Neuron (in vitro differentiated cells): ENCODE measurements at regions not wholly inside any gene's neighbourhood (a gene's known extent, or its start where the extent isn't known, plus 50 kb on each side); places are given as distances from the start of the nearest gene placed in this dataset.
"Not testable (repeated sequence)": the region's sequence is repeated elsewhere in the genome, so short reads cannot be mapped to it uniquely, and the experiment has no call there.

Source experiments
- H2AFZ ChIP-seq: one replicate; pipeline ENCODE4 v1.6.1; 2013; ENCODE audit warnings: low read depth, mild to moderate bottlenecking, inconsistent platforms, low read length, moderate library complexity
- H3K27me3 ChIP-seq: one replicate; pipeline ENCODE4 v1.6.1; 2013; ENCODE audit warnings: low read length; ENCODE audit not compliant: insufficient read depth
- H3K36me3 ChIP-seq: one replicate; pipeline ENCODE4 v1.6.1; 2013; ENCODE audit warnings: low read length; ENCODE audit not compliant: insufficient read depth
- H3K4me1 ChIP-seq: one replicate; pipeline ENCODE4 v1.6.1; 2013; ENCODE audit warnings: low read length; ENCODE audit not compliant: insufficient read depth
- H3K4me3 ChIP-seq: 2 replicates; pipeline ENCODE4 v1.5.1; 2013; ENCODE audit warnings: mild to moderate bottlenecking, low read length, moderate library complexity
- H3K9me3 ChIP-seq: one replicate; pipeline ENCODE4 v1.6.1; 2013; ENCODE audit warnings: low read length

DNA sequence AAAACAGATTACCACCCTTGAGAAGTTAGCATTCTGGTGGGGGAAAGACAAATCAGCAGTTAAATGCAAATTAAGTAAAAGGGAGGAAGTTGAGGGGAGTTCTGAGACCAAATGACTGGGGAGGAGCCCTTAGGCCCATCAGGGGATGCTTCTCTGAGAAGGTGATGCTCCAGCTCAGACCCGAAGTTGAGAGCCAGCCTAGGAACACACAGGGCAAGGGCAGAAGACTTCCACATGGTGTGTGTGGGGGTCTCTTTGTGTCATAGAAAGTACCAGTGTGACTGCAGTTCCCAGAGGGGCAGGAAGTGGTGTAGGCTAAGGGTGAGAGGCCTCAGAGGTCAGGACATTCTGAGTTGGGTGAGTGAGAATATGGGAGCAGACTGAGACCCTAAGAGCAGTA, 137.3 kb downstream of the KLRB1 start:
- not testable (repeated sequence) for H3K27me3 ChIP-seq, H3K9me3 ChIP-seq, H2AFZ ChIP-seq, H3K4me3 ChIP-seq, H3K36me3 ChIP-seq, H3K4me1 ChIP-seq

DNA sequence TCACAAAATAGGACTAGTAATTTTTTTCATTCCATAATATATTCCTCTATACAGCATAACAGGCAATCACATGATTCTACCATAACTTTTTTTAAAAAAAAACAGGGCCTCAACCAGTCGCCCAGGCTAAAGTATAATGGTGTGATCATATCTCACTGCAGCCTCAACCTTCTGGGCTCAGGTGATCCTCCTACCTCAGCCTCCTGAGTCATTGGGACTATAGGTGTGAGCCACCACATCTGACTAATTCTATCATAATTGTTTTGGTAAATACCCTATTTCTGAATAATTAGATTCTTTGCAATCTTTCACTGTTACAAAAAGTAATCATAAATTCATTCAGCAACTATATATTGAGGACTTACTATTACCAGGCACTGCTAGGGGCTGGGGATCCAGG, 137.8 kb downstream of the KLRB1 start:
- not testable (repeated sequence) for H3K36me3 ChIP-seq, H3K4me3 ChIP-seq, H2AFZ ChIP-seq, H3K4me1 ChIP-seq, H3K27me3 ChIP-seq, H3K9me3 ChIP-seq

DNA sequence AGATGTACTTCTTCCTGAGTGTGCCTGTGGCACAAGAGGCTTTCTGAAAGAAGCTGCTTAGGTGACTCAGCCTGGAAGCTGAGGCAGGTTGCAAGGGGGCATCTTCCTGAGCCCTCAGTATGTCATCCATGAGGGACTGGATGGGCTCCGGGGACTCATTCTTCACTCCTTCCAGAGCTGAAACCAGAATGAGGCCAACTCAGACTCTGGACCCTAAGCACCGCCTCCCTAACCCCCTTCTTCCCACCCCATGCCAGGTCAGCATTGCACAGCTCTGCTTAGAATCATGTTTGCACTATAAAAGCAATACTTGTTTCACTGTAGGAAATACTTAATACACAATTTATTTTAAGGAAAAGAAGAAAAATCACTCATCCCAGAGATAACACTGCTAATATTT, 138.3 kb downstream of the KLRB1 start:
- H3K27me3 ChIP-seq, H3K36me3 ChIP-seq, H2AFZ ChIP-seq, H3K9me3 ChIP-seq, H3K4me3 ChIP-seq, H3K4me1 ChIP-seq: not testable (repeated sequence)

DNA sequence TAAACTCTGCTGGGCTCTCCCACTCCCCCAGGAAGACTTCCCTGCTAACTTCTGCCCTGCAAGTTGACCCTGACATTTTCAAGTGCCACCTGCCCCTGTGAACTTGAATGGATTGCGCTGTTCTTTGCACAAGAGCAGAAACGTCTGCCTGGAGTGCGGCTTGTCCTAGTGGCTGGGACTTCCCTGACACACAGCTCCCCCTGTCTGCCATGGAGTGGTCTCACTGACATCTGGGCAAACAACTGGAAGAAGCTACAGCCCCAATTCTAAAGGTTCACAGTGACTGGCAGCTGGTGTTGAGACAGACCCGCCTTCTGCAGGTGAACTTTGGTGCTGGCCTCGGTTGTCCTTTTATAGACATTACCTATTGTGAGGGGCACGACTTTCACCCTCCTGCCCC, 138.7 kb downstream of the KLRB1 start:
- not testable (repeated sequence) for H3K9me3 ChIP-seq, H2AFZ ChIP-seq, H3K4me3 ChIP-seq, H3K4me1 ChIP-seq, H3K36me3 ChIP-seq, H3K27me3 ChIP-seq

DNA sequence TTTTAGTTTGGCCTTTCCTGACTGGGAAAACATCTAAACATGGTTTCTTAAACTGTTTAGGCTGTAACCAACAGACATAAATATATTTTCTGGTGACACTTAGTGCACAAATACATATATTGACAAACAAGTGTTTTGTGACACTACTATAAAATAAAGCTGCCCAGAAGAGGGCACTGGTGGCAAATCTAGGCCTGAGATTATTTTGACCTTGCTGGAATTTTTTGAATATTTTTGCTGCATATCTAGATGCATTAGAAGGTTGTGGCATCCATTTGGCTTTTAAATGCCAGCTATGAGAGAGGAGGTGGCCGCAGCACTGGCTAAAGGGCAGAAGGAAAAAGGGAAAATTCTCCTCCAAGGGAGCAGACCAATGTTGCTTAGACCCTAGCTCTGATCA, 139.6 kb downstream of the KLRB1 start:
- H3K36me3 ChIP-seq, H2AFZ ChIP-seq, H3K4me1 ChIP-seq: not testable (repeated sequence)

DNA sequence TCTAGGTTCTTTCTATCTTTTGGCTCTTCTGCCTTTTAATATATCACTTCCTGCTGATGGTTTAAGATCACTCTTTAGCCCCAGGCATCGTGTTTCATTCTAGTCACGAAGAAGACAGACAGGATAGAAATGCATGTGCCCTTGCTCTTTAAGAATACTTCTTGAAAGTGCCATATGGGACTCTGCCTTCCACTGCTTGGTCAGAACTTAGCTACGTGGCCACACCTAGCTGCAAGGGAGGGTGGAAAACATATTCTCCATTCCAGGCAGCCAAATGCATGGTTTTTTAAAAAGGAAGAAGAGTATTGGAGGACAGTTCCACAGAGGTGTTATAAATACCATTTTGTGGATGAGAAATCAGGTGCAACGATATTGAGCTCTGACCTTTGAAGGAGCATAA, 143.3 kb downstream of the KLRB1 start:
- Histone ChIP-seq H3K4me3 (no peak overlapping the region), H3K27me3 (no peaks in the 10 kb centered on the region), H3K36me3 (no peaks in the 10 kb centered on the region), H3K9me3 (no peaks in the 10 kb centered on the region), H2AFZ (no peak overlapping the region), H3K4me1 (no peaks in the 10 kb centered on the region)

More for the DNA sequence above, 139.6 kb downstream of the KLRB1 start:
- not testable (repeated sequence) for H3K4me3 ChIP-seq, H3K9me3 ChIP-seq, H3K27me3 ChIP-seq

DNA sequence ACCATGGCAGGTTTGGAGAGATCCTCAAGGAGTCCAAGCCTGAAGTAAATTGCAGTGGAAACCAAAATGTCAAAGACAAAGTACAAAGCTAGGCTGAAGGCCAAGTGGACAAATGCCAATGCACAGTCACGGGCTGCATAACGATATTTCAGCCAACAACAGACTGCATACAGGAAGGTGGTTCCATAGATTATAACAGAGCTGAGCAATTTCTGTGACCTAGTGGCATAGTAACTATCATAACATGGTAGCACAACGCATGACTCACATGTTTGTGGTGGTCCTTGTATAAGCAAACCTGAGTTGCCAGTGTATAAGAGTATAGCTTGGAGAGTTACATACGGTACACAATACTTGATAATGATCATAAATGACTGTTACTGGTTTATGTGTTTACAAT, 152.2 kb downstream of the KLRB1 start:
- H3K4me1 ChIP-seq, H2AFZ ChIP-seq, H3K27me3 ChIP-seq, H3K9me3 ChIP-seq, H3K4me3 ChIP-seq, H3K36me3 ChIP-seq: not testable (repeated sequence)

DNA sequence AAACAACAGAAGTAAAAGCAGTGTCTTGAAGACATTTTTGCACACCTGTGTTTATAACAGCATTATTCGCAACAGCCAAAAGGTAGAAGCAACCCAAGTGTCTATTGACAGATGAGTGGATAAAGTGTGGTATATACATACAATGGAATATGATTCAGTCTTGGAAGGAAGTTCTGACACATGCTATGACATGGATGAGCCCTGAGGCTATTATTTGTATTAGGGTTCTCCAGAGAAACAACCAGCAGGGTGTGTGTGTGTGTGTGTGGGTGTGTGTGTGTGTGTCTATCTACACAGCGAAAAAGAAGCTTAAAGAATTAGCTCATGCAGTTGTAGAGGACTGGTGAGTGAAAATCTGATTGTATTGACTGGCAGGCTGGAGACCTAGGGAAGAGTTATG, 153.7 kb downstream of the KLRB1 start:
- not testable (repeated sequence) for H3K4me3 ChIP-seq, H3K9me3 ChIP-seq, H2AFZ ChIP-seq, H3K4me1 ChIP-seq, H3K27me3 ChIP-seq, H3K36me3 ChIP-seq

DNA sequence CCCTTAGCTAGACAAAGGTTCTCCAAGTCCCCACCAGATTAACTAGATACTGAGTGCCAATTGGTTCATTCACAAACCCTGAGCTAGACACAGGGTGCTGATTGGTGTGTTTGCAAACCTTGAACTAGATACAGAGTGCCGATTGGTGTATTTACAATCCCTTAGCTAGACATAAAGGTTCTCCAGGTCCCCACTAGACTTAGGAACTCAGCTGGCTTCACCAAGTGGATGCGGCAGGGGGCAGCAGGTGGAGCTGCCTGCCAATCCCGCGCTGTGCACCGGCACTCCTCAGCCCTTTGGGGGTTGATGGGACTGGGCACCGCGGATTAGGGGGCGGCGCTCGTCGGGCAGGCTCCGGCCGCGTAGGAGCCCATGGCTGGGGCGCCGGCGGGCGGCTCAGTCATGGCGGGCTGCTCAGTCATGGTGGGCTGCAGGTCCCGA, 157.6 kb downstream of the KLRB1 start:
- not testable (repeated sequence) for H3K4me1 ChIP-seq, H3K27me3 ChIP-seq, H3K4me3 ChIP-seq, H2AFZ ChIP-seq, H3K9me3 ChIP-seq, H3K36me3 ChIP-seq

DNA sequence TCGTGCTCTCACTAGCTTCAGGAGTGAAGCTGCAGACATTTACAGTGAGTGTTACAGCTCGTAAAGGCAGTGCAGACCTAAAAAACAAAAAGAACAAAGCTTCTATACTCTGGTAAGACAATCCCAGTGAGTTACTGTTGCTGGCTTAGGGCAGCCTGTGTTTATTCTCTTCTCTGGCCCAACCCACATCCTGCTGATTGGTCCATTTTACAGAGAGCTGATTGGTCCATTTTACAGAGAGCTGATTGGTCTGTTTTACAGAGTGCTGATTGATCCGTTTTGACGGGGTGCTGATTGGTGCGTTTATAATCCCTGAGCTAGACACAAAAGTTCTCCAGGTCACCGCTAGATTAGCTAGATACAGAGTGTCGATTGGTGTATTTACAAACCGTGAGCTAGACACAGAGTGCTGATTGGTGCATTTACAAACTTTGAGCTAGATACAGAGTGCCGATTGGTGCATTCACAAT, 158.0 kb downstream of the KLRB1 start:
- not testable (repeated sequence) for H3K4me1 ChIP-seq, H3K36me3 ChIP-seq, H2AFZ ChIP-seq, H3K4me3 ChIP-seq, H3K27me3 ChIP-seq, H3K9me3 ChIP-seq

DNA sequence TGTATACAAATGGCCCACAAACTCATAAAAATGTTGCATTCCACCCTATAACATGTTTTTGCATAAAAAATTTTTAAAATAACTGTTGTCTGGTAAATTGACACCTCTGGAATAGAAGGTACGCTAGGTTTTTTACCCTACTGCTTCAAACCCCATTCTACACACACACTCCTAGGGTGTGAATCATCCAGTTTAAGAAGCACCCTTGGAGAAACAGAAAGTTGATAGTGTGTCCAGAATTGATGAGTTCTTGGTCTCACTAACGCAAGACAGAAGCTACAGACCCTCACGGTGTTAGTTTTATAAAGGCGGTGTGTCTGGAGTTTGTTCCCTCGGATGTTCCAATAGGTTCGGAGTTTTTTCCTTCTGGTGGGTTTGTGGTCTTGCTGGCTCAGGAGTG, 158.5 kb downstream of the KLRB1 start:
- no peaks in the 10 kb centered on the region for H3K4me1 ChIP-seq
- H3K4me3 ChIP-seq, result peak overlapping the region; percentile 96
- H3K9me3 ChIP-seq, result no peaks in the 10 kb centered on the region
- H2AFZ ChIP-seq, result no peak overlapping the region
- no peaks in the 10 kb centered on the region for H3K36me3 ChIP-seq
- no peaks in the 10 kb centered on the region for H3K27me3 ChIP-seq

DNA sequence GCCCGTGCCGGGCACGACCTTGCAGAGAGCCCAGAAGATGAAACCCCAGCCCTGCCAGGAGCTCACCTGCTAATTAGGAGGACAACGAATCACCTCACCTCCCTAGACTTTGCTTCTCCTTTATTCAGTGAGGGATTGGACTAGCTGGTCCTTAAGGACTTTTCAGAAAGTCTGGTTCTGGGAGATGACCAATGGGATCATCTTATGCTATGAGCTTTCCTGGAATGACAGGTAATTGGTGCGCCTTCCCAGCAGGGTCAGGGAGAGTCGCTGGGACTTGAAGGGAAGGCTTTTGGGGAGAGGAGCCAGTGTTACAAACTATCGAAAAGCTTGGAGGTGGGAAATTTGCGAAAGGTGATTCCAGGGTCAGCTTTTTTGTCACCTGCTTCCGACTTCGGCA, 159.1 kb downstream of the KLRB1 start:
- Histone ChIP-seq H2AFZ (peak overlapping the region; percentile 97), H3K4me3 (peak overlapping the region; percentile 96)
- H3K9me3 ChIP-seq, H3K36me3 ChIP-seq, H3K27me3 ChIP-seq, H3K4me1 ChIP-seq: not testable (repeated sequence)

DNA sequence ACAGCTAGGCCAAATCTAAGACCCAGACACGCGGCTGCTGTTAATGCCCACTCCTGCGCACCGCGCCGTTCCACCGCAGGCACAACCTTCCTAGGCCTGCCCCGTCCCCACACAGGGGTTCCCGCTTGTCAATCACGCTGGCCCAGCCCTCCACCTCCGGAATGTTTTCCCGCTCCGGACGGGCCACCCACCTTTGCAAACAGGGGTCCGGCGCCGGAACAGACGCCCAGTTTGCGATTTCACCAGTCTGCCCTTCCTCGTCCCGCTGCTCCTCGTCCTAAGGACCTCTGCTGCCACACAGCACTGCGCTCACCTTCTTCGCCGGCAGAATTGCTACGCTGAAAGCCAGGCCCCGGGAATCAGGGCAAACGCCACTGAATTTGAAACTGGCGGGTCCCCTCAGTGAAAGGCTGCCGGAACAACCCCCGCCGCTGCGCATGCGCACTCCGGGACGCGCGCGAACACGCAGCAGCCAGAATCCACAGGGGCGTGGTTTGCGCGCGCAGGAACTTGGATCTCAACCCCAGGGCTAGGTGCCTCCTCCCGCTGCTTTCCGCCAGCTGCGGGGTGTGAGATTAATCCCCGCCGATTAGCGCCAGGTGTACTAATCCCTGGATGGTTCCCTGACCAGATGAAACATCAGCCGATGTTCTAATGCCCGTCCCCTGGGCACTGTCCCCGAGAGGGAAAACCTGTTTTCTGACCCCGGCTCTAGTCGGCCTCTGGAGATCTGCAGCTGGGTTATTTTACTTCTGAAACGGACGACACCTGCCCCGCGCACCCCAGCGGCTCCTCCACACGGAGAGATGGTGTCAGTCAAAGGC, 159.7 kb downstream of the KLRB1 start:
- H3K4me1 ChIP-seq, H3K36me3 ChIP-seq, H3K9me3 ChIP-seq, H3K27me3 ChIP-seq: not testable (repeated sequence)
- H3K4me3 ChIP-seq, result peak overlapping the region; percentile 96
- H2AFZ ChIP-seq, result peak overlapping the region; percentile 97
